ENCODE measurements at regions not wholly inside any gene's neighbourhood (a gene's known extent, or its start where the extent isn't known, plus 50 kb on each side); places are given as distances from the start of the nearest gene placed in this dataset.
"Not testable (repeated sequence)": the region's sequence is repeated elsewhere in the genome, so short reads cannot be mapped to it uniquely, and the experiment has no call there.

DNA sequence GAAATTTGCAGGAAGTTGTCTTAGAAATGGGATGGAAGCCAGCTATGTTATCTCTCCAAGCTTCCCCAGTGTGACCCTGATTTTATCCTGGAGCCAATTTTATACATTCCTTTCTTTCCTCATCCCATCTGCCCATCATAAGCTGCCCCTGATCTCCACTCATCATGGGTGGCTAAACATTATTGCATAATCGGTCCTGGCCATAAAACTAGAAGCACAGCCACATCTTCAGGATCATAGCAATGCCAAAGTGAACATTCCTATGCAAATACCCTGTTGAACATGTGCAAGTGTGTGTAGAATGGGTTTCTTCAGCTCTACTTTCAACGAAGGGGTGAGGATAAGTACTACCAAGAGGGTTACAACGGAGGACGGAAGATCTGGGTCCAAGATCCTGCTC is 50.6 kb upstream of the COG2 start:
- DNase-seq (ENCODE audit: low spot score): no peak

DNA sequence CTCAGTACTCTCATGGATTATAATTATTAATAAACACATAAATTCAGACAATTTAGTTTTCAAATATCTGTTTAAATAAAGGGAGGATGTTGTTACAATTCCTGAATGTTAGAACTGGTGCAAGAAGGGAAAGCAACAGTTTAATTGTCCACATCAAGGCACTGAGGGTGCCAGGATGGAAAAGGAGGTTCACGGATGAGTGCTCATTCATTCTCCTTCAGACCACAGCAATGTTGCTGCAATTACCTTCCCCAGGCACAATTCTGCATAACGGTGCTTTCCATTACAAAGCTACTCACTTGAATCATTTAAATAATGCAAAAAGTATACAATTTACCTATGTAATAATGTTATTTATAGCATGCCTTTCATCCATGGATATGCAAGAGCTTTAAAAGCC is 52.3 kb upstream of the COG2 start:
- no peak for DNase-seq (ENCODE audit: low spot score)

DNA sequence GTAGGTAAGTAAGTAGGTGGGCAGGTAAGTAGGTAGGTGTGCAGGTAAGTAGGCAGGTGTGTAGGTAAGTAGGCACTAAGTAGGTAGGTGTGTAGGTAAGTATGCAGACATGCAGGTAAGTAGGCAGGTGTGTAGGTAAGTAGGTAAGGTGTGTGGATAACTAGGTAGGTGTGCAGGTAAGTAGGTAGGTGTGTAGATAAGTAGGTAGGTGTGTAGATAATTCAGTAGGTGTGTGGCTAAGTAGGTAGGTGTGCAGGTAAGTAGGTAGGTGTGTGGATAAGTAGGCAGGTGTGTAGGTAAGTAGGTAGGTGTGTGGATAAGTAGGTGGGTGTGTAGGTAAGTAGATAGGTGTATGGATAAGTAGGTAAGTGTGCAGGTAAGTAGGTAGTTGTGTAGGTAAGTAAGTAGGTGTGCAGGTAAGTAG is 53.9 kb upstream of the COG2 start:
- DNase-seq (ENCODE audit: low spot score): no peak

DNA sequence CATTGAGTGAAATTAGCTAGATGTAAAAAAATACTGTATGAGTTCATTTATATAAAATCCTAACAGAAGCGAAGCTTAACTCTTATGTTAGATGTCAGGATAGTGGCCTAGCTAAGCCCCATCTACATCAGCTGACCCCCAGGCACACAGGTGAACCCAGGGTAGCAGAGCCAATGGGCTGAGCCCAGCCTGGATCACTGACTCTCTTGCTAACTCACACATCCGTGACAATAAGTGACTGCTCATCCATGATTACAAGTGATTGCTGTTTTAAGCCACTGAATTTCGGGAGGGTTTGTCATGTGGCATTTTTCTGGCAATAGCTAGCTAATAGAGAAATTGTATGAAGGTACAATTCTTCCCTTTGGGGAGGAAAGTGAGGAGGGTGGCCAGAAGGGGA is 55.2 kb upstream of the COG2 start:
- no peak for DNase-seq (ENCODE audit: low spot score)

DNA sequence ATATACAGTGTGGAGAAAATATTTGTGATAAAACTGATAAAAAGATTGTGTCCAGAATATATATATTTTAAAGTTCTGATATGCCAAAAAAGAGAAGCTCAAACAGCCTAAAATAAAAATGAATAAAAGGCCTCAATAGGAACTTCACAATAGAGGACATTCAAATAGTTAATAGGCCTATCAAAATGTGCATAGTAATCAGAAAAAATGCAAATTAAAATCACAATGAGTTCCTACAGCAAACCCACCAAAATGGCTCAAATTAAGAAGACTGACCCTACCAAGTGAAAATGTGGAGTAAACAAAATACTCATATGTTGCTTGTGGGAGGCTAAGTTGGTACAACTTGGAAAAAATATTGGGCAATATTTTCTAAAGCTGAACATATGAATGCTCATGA is 57.6 kb upstream of the COG2 start:
- no peak for DNase-seq (ENCODE audit: low spot score)

DNA sequence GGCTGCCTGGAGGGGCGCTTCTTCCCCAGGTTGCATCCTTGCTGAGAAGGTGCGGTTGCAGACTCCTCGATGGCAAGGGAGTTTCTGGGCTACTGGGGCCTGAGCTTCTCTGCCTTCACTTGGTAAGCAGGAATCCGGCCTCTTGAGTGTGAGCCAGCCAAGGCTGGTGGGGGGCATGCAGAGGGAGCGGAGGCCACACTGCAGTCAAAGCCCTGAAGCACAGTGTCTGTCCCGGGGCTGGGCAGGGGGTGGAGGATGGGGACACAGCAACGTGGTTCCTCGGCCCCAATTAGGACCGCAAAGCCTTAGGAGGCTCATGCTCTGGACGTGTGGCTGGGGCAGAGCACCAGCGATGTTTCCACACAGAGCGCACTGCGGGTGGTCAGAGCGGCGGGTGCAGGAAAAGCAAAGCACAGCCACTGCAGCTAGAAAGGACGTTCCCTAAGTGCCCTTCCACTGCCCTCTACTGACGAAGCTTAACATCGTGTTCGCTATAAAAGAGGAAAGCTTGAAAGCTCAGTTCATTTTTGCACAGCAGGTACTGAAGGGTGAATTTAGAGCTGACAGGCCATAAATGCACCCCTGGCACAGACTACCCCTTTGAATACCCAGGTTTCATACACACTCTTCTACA is 60.7 kb upstream of the COG2 start:
- no peak for DNase-seq (ENCODE audit: low spot score)

DNA sequence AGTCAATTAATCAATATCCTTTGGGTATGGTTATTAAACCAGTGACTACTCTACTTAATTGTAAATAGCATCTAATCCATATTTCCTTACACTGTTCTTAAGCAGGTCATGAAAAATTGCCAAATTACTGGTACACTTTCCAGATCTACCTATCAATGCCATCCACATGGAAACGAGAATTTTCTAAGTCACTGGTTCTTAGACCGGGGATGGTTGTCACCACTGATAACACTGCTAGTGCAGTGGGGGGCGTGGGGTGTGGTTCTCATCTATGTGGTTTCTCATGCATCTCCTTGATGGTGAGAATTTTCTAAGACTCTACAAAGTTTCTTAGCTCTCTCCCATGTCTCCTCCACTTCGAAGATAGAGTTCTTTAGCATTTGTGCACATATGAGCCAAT is 63.7 kb upstream of the COG2 start:
- no peak for DNase-seq (ENCODE audit: low spot score)

DNA sequence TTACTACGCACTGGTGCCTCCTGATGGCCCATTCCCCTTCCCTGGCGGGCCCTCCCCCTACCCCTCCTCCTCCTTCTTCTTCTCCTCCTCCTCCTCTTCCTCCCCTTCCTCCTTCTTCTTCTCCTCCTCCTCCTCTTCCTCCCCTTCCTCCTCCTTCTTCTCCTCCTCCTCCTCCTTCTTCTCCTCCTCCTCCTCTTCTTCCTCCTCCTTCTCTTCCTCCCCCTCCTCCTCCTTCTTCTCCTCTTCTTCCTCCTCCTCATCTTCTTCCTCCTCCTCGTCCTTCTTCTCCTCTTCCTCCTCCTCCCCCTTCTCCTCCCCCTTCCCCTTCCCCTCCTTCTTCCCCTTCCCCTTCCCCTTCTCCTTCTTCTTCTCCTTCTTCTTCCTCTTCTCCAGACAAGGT is 64.7 kb upstream of the COG2 start:
- DNase-seq (ENCODE audit: low spot score): no peak

DNA sequence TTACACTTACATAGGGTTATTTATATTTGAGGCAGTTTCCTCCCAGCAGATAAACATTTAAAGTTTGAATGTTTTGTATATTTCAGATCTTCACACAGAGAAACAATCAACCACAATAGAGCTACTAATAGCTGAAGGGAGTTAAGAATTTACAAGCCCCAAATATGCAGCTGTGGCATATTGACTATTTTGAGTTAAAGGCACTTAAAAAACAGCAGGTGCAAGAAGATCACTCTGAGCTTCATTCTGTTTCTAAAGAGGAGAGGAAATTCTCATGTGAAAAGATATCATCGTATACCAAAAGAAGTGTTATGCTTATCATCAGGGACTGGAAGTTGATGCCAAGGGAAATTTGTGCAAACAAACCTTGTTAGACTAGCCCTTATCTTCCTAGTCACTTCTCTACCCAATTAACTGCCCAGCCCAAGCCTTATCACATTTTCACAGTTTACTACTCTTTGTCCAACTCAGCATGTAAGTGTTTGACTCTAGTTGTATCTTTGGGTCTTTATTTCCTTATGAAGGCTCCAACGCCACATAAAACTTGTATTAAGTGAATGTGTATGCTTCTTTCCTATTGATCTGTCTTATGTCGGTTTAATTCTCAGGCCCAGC is 66.3 kb upstream of the COG2 start:
- DNase-seq (ENCODE audit: low spot score): no peak

DNA sequence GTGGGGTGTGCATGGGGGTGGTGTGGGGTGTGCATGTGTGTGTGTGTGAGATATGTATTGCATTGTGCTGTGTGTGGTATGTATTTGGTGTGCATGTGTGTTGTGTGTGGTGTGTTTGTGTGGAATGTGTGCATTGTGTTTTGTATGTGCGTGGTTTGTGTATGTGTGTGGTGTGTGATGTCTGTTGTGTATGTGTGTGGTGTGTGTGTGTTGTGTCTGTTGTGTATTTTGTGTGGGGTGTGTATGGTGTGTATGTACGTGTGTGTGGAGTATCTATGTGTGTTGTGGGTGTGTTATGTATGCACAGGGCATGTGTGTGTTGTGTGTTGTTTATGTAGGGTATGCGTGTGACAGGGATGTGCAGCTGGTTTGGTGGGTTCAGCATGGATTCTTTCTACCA is 67.8 kb upstream of the COG2 start:
- DNase-seq (ENCODE audit: low spot score): no peak

DNA sequence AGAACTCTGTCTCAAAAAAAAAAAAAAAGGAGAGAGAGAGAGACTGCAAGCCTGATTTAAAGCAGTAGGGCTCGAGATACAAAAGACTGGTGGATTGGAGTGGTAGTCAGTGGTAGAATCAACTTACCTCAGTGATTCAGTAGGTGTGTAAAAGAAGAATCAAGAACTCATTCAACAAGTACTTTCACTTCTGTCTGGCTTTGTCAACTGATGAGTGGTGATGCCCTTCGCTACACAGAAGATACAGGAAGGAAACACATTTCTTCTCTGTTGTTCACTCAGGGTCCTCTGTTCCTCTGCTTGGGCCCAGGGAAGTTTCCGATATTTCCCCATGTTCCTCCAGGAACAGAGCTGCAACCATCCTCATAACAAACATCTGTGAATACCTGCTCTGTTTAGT is 68.6 kb upstream of the COG2 start:
- no peak for DNase-seq (ENCODE audit: low spot score)

DNA sequence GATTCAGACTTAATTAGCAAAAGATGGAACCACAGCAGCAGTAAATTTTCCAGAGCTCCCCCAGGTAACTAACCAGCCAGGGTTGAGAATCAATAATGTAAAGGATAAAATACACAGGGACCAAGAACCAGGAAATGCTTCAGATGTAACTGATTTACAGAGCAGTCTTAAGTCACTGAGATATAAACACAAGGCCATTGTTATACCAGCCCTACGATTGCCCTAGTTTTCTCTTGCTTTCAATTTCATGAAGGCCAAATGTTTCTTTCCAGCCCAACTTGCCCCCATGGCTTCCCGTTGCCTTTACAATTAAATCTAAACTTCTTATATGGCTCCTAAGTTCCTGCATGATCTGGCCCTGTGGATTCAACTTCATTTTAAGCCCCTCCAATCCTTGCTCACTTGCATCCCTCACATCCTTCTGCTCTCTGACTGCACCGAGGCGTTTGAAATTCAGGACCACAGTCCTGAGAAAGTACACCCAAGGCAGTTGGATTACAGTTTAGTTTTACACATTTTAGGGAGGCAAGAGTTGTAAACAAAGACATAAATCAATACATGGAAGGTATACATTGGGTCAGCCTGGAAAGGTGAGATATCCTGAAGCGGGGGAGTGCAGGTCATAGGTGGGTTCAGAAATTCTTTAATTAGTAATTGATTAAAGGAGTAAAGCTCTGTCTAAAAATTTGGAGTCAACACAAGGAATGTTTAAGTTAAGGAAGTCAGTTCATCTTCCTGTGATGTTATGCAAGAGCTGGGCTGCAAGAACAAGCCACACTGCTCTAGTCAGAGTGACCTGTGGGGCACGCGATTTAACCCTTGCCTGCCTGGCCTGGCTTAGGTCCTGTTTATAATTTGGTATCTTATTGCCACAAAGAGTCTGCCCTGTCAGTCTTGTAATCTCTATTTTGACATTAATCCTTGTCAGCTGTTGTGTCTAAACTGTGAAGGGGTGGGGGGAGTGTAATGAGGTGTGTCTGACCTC is 69.9 kb upstream of the COG2 start:
- DNase-seq (ENCODE audit: low spot score): no peak

DNA sequence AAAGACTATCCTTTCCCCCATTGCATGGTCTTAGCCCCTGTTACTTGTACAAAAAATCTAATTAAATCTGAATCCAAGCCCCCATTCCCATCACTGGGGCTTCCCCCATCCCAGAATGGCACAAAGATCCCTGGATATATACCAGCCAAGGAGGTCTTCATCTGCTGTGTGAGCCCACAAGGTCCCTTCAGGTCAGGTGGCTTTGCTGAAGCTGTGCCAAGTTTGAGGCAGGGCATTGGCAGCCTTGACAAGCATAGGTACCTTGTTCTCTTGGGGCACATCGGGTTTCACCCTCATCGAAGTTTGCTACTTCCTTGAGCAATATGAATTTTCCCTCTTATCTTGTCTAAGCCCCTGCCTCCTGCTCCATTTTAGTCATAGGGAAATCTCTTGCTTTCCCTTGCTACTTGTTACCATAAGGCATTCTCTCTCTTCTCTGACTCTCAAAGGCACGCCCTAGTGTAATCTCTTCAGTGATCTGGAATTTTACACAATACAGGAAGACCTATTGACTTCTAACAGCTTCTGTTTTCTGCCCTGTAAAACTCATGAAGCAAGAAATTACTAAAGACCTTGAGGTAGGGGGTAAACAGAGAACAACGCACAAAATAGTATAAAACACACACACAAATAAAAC is 71.4 kb upstream of the COG2 start:
- DNase-seq (ENCODE audit: low spot score): no peak

DNA sequence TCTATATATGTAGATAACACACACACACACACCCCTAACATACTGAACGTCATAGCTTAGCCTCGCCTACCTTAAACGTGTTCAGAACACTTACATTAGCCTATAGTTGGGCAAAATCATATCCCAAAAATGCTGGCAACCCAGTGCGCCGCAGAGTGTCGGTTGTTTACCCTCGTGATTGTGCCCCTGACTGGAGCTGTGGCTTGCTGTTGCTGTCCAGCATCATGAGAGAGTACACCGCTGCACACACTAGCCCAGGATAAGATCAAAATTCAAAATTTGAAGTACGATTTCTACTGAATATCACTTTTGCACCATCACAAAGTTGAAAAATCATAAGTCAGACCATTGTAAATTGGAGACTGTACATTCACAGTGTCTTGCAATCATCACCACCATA is 73.1 kb upstream of the COG2 start:
- DNase-seq (ENCODE audit: low spot score): no peak

DNA sequence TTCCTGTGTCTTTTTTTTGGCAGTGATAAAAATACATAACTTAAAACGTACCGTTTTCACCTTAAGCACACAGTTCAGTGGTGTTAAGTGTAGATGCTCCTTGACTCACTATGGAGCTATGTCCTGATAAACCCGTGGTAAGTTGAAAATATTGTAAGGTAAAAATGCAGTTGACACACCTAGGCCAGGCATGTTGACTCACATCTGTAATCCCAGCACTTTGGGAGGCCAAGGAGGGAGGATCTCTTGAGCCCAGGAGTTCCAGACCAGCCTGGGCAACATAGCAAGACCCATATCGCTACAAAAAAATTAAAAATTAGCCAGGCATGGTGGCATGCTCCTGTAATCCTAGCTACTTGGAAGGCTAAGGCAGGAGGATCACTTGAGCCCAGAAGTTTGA is 73.6 kb upstream of the COG2 start:
- DNase-seq (ENCODE audit: low spot score): no peak

DNA sequence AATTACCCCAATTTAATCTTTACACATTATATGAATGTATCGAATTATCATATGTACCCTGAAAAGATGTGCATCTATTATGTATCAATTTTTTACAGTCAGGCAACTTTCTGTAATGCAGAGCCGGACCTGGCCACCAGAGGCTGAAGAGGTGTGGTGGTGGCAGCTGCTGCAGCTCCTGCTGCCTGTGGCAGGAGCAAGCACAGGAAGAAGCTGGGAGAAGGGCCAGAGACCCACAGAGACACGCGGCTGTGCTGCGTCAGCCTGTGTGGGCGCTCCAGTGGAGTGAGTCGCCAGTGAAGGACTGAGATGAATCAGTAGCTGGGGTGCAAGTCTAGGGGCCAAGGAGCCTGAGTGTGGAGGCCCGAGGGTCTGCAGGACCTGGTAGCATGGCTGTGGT is 74.3 kb upstream of the COG2 start:
- peak; percentile 25 for DNase-seq (ENCODE audit: low spot score)

DNA sequence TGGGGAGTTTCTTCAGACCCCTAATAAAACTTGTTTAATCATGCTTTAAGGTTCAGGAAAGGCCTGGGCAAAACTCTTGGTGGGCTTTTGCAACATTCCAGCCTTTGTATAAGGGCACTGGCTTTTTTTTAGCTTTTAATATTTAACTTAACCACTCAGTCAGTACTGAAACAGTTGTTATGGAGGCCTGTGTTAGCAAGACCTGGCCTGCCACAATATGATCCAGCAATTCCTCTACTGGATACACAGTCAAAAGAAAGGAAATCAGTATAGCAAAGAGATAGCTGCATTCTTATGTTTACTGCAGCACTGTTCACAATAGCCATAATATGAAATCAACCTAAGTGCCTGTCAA is 75.1 kb upstream of the COG2 start:
- DNase-seq (ENCODE audit: low spot score): no peak

DNA sequence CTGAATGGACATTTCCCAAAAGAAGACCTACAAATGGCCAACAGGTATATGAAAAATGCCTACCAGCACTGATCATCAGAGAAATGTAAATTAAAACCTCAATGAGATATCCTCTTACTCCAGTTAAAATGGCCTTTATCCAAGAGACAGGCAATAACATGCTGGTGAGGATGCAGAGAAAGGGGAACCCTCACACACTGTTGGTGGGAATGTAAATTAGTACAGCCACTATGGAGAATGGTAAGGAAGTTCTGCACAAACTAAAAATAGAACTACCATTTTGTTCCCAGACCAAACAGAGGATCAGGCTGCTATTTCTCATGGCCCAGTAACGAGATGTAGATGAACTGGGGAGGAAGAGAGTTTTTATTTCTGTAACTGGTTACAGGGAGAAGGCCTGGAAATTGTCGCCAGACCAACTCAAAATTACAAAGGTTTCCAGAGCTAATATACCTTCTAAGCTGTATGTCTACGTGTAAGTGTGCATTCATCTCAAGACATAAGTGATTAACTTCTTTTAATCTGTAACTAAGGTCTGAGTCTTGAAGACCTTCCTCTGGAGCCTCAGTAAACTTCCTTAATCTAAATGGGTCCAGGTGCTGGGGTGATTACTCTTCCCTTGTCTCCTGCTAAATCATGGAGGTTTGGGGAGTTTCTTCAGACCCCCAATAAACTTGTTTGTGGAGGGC is 75.6 kb upstream of the COG2 start:
- not testable (repeated sequence) for DNase-seq (ENCODE audit: low spot score)

DNA sequence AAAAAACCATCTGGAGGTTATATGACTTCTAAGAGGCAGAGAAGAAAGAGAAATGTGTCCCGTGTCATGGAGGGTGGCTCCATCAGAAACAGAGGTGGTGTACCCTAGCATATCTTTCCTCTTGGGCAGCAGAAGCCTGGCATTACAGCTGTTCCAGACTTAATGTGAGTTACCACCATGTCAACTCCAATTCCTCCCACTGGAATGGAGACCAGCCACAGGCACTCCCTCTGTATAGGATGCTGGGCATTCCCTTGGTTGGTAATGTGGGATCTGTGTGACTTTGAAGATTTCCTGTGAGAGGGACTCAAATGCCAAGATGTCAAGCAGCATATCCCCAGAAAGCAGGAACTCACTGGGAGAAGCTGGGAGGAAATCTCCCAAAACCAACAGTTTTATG is 77.1 kb upstream of the COG2 start:
- DNase-seq (ENCODE audit: low spot score): no peak

DNA sequence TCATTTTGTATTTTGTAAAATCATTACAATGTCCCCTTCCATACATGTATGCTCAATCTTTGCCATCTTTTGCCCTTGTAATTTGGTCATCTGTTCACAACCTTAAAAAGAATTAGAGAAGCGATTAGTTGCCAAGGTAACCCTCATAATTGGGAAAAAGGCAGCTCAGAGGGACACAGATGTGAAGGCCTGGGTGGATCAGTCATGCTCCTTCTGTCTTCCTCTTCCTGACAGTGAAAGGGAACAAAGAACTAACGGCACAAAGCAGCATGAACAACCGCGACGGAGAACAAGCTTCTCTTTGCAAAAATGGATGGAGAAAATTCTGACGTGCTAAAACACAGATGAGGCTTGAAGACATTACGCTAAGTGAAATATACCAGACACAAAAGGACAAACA is 78.7 kb upstream of the COG2 start:
- DNase-seq (ENCODE audit: low spot score): no peak

DNA sequence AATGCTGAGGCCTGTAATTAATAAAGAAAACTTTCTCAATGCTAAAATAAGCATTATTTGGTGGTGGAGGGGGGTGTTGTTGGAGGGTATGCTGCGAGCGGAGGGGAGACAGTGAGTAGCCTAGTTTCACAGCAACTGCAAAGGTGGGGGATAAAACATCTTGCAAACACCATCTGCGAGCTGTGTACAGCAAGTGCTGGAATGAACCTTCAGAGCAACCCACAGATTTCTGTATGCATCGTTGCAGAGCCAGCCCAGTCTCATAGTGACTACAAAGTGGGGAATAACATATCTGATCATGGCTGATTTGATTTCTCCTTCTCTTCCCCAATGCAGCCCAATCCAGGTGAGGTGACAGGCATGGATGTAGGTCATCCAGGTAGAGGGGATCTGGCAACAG is 80.7 kb upstream of the COG2 start:
- DNase-seq (ENCODE audit: low spot score): no peak

DNA sequence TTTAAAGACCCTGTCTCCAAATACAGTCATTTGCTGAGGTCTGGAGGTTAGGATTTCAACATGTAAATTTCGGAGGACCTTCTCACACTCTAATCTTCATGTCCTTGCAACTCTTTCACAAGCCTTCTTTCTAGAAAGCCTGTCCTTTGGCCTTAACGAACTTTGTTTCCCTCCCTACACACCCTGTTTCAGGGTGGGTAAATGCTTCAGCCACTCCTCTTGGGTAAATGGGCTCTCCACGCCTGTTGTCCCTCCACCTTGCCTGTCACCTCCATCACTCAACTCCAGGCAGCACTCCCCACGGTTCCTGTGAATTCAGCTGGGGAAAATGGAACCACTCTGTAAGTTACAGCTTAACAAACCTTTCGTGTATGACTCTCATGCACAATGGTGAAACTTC is 84.0 kb upstream of the COG2 start:
- no peak for DNase-seq (ENCODE audit: low spot score)
